GM21529 (cell line): ENCODE measurements at regions not wholly inside any gene's neighbourhood (a gene's known extent, or its start where the extent isn't known, plus 50 kb on each side); places are given as distances from the start of the nearest gene placed in this dataset.

Experiments used
- ATAC-seq: cut with Tn5 transposase; IDR thresholded peaks from one replicate; pipeline ENCODE4 v1.9.1; 2021; ENCODE audit not compliant: unreplicated experiment

GRCh38 chr1:81126989-81127581 is 673.6 kb upstream of the ADGRL2 start:
- ATAC-seq, result no peak

GRCh38 chr1:81125672-81126071 is 675.1 kb upstream of the ADGRL2 start:
- no peak for ATAC-seq

GRCh38 chr1:81121306-81121705 is 679.4 kb upstream of the ADGRL2 start:
- ATAC-seq, result no peak

- no peak for ATAC-seq
Measured at GRCh38 chr1:81119319-81119718, 681.4 kb upstream of the ADGRL2 start.

DNA sequence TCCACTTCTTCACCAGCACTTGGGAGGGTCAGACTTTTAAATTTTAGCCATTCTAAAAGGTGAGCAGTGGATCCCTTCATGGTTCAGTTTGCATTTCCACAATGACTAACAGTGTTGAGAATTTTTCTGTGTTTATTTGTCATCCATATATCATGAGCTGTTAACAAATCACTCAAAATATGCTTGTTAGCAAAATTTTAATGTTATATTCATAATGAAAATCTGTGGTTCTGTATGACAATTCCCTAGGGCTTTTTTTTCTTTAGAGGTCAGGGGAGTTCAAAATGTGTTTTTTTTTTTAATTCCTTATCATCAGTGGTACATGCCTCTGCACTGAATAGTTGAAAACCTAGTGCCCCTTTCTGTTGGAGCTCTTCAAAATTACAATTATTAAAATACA is 682.2 kb upstream of the ADGRL2 start:
- ATAC-seq, result no peak

DNA sequence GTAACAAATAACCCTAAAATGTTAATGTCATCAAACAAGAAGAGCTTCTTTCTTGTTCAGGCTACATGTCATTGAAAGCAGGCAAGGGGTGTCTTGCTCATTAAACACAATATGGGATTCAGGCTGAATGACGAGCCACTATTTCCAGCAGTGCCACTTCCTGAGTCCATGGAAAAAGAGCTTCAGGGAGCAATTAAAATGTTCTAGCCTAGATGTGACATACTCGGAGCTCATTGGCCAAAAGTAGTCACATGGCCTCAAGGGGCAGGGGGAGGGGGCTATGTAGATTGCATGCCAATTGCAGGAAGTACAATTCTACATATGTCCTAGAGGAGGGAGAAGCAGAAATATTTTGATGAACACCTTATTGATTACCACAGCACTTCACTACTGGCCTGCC is 685.3 kb upstream of the ADGRL2 start:
- ATAC-seq, result no peak

DNA sequence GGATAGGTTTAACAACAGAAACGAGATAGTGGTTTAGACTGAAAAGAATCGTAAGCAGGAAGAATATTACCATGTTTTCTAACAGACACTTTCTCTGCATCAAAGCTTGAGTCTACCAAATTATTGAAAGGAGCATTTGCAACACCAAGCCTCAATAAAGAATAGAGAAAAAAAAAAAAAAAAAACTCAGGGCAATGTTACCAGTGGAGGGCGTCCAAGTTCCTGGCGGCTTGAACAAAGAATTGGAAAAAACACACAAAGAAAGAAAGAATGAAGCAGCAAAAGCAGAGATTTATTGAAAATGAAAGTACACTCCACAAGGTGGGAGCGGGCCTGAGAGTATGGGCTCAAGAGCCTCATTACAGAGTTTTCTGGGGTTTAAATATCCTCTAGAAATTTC is 686.5 kb upstream of the ADGRL2 start:
- no peak for ATAC-seq

GRCh38 chr1:81113688-81114087 is 687.0 kb upstream of the ADGRL2 start:
- no peak for ATAC-seq

GRCh38 chr1:81111818-81112217 is 688.9 kb upstream of the ADGRL2 start:
- no peak for ATAC-seq

DNA sequence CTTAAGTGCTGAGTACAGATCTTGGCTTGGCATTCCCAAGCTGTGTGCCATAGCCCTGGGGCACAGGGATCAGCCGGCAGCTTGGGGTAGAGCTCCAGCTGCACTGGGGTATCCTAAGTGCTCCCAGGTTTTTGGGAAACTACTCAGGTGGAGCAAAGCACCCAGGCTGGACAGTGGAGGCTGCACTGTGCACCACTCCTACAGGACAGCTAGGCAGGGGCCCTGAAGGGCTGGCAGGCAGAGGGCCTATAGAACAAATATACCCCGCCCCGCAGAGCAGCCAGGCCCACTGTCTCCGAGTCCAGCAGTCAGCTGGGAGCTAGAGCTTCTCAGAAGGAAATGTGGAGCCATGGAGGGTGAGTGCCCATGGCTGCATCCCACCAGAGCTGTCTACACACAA is 691.7 kb upstream of the ADGRL2 start:
- no peak for ATAC-seq

GRCh38 chr1:81097860-81098259 is 702.9 kb upstream of the ADGRL2 start:
- no peak for ATAC-seq

DNA sequence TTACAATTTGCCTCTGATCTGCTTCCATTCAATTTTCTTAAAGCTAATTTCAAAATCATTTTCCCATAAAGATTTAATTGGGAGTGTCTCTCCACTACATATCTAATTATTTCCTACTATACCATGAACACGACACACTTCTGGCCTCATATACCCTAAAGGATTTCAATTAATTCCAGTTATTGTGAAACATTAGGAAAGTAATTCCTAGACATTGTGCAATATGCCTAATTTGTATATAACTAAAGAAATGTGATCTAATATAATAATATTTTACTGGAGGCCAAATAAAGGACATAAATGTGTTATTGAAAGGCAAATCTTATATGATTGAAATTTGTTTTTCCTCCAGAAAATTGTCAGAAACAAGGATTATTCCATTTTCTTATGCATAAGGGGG is 727.2 kb upstream of the ADGRL2 start:
- no peak for ATAC-seq

DNA sequence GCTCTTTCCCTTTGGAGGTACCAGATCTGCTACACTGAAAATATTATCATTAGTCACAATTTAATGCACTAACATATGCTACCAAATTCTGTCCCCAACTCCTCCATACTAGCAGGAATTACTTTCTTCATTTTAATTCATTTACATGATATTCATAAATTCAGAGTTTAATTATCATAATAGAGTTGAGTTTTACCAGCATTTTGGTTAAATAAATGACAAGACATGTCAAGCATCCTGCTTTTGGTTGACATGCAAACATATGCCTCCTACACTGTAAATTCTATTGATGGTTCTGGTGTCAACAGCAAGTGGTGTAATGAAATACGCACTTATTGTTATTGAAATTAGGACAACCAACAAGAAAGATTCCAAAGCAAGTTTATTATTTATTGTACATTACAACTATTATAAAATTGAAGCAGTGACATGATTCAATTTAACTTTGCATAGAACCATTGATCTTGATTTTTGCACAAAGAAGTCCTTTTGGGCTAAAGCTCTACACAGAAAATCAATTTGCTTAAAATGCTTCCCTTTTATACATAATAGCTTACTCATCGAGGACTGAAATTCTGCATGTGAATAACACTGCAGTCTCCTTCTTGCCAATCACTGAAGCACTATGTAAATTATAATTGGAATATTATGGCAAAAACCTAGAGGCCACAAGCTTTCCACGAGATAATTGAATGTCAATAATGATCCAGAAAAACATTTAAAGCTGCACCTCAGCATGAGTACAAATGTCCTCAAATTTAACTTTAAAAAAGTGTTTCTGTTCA is 728.6 kb upstream of the ADGRL2 start:
- ATAC-seq, result no peak

DNA sequence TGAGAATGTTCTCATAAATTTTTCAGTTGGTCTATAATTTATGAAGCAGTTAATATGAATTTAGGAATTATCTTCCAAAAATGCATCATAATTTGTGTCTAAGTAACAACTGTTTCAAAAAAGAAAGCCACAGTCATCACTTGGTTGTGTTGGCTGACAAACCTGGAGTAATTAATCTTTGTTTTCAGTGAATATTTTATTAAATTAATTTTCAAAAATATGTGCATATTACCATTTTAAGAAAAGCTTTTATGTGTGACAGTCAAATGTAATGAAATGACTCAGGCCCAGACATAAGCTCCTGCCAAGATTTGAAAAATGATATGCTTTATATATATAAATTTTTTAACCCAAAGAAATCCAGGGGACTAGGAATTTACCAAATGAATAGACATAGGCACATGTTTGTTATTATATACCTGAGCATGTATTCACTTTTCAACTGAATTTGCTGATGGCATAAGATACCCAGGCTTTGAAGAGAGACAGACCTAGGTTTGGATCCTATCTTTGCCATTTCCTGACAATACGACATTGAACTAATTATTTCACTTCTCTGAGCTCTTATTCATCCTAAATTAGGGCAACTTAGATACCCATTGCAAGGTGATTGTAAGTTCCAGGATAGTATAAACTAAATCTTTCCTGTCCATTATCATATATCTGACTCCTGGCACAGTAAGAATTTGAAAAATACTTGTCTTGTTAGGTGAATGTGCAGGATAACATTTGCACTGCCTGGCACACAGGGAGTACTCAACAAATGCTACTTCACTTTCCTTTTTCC is 729.5 kb upstream of the ADGRL2 start:
- ATAC-seq, result no peak

DNA sequence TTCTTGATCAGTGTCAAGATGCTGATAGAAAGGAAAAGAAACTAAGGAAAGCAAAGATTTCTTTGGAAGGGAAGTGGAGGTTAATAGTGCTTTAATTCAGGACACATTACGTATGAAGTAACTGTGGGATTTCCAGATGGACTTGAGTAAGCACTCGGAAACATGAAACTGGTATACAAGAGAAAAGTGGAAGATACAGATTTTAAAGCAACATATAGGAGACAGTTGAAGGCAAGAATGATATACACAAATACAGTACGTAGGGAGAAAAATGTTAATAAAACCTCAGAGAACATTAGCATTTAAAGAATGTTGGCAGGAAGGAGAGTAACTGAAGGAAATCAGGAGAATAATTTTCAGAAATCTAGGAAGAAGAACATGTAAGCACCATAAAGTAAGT is 730.9 kb upstream of the ADGRL2 start:
- ATAC-seq, result no peak

- no peak for ATAC-seq
Measured at GRCh38 chr1:81068726-81069125, 732.0 kb upstream of the ADGRL2 start.

DNA sequence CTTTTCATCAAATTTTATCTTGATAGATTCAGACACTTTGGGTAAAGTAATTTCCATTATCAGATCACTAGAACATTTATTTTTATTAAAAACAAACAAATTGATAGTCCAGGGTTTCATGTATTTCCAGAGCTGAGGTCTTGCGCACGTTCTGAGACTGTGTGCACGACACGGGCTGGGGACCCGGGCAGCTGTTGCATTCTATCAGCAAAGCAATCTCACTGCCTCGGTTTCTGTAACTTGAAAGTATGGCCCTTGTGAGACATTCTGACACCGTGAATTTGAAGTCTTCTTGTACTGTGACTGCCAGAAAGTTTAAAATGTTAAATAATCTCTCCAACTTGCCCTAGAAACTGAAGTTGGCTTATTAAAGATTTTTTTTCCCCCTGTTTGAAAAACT is 746.9 kb upstream of the ADGRL2 start:
- ATAC-seq, result no peak

DNA sequence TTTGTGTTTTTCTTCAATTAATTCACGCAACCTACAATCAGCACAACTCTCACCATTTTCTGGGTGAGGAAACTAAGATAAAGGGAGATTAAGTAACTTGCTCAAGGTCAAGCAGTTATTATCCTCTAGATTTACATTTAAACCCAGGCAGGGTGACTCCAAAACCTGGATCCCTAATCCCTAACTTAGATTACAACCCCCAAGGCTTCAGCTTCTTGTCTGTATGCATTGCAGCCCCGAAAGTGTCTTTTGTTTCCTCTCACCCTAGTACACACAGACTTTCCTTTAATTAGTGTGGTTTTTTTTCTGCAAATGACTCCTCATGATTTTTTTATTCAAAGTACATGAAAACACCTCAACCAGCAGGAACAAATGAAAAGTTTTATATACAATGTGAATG is 748.6 kb upstream of the ADGRL2 start:
- no peak for ATAC-seq

DNA sequence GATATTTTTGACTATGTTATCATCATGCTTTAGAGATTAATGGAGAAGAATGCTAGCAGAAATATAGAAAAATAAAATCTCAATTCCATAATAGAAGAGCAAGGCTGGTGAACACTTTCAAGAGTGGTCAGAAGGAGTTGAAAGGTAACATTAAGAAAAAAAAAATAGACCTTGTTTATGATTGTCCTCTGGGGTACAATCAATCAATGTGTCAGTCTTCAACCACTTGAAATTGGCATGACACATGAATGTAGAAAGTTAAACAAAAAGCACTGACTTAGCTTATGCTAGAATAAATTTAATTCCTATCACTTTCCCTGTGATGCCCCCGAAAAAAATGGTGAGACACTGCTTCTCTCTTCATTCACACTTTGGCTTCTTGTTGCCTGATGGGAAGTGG is 750.3 kb upstream of the ADGRL2 start:
- no peak for ATAC-seq

- ATAC-seq, result no peak
Measured at GRCh38 chr1:81044708-81045107, 756.0 kb upstream of the ADGRL2 start.

- no peak for ATAC-seq
Measured at GRCh38 chr1:81042225-81042624, 758.5 kb upstream of the ADGRL2 start.

DNA sequence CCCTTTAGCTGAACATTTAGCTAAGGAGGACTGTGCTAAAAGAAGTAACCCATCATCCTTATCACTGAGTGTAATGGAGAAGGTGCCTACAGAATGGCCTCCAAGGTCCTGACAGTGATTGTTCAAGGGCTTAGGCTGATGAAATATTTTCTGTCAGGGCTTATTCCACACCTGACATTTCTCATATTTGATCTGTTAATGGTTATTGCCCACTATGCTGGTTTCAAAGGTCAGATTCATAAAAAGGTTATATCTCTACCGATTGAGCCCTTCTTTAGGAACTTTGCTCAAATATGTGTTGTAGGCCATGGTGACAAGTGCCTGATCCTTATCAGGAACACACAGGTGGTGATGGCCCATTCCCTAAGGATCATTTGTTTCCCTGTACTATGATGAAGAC is 766.4 kb upstream of the ADGRL2 start:
- no peak for ATAC-seq
